GM19395 (cell line): ENCODE measurements at regions not wholly inside any gene's neighbourhood (a gene's known extent, or its start where the extent isn't known, plus 50 kb on each side); places are given as distances from the start of the nearest gene placed in this dataset.

ENCODE experiments used
- ATAC-seq: cut with Tn5 transposase; IDR thresholded peaks from one replicate; pipeline ENCODE4 v1.9.1; 2021; ENCODE audit warnings: mild to moderate bottlenecking, moderate library complexity; ENCODE audit not compliant: unreplicated experiment

DNA sequence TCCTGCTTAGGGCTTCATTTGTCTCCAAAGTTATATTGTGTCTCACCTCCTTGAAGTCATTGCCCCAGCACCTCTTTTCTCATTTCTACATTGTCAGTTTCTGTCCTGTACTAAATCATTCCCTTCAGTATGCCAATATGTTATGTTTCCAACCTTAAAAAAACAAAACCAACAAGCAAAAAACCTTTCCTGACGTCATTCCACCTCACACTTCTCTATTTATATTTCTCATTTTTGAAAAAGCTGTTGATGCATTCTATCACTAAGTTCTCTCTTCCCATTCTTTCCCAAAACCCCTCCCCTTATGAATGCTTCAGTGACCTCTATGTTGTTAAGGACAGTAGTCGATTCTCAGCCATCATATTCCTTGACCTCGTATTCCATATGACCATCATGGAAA, 98.7 kb upstream of the ARHGAP24 start:
- no peak for ATAC-seq

DNA sequence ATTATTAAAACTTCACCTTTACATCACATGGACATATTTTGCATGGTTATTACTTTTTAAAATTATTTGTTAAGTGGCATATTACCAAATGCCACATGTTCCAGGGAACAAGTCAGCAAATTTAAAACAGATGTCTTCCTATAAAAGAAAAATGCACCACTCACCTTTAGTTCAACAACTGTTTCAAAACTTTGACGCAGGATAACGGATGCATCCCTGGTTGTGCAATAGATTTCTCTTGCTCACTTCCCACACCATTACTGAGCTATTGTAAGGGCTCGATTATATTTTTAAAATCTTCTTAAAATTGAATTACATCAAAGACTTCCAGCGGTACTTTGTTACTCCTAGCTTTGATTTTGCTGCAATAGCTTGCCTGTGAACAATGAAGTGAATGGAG, 93.0 kb upstream of the ARHGAP24 start:
- ATAC-seq, result no peak

DNA sequence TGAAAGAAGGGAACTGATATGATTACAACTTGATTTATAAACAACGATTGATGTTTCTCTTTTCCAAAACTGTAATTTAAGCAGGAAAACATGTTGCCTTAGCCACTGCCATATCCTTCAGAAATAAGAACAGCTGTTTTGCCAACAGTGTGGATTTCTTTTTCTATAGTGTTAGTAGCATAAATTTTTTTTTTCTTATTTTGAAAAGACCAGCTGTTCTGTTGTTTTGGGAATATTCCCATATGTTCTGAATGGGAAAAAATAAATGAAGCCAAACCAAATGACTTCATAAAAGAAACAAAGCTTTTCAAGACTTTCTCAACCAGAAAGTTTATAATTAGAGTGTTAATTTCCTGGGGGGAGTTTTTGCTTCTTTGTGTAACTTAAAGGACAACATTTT, 83.9 kb upstream of the ARHGAP24 start:
- ATAC-seq, result no peak

DNA sequence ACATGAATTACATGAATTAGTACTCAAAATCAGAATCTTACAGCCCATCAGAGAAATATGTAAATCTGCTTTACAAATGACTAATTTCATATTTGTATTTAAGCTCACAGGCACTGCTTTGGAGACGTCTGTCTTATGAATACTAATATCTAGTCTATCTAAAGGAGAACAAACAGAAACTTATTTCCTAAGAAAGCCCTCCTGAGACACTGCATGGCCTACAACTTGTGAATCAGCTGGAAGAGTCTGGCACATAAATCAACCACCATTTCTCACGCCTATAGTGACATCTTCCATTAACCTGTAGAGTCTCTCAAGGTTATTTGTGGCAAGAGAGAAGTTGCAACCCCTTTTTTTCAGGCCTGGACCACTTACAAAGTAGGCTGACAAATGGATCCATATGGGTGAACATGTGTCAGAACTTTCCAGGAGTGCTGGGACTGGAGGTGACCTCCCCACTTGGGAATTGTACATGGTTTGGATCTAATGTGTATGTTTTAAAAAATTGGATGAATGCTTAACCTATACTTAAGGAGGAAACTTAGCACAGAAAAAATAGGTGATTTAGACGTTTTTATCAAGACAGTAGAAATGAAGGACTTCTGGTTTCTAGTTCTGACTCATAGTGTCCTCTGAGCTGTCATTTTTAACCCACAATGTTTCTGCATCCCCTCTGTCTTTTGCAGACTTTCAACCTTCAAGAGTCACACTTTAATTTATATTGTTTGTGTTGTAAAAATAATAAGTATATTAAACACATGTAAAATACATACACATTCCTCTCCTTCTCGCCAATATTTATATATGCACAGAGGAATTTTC, 83.2 kb upstream of the ARHGAP24 start:
- ATAC-seq, result peak; percentile 94

DNA sequence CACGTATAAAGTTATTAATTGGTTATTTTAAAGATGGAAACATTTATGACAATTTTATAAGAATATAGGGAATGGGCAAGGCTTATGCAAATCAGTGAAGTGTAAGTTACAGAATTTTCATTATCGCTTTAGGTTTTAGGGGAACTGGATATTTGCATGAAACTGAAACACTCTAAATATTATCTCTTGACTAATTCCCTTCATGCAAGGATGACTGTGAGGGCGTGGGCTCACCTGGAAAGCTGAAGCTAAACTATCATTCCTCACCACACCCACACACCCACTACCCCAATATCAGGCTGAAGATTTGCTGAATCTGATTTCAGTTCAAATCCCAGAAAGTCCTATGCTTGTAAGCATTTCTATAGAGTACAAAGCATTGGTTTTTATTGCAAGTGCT, 81.7 kb upstream of the ARHGAP24 start:
- ATAC-seq, result peak; percentile 65

DNA sequence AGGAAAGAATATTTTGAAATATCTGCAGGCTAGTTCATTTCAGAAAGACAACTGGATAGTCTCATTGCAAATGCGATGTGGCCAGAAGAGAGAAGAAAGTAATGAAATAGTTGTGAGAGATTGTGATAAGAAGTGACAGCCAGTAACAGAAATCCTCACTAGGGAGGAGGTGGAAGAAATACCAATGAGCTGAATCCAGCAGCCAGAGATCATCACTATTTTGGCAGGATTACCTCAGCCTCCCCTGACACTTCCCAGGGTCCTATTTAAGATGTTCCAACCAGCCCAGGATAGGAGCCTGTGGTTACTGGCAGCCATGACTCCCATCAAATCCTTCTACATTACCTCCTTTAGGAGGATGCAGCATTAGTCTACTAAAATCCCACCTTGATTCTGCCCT, 76.7 kb upstream of the ARHGAP24 start:
- no peak for ATAC-seq

DNA sequence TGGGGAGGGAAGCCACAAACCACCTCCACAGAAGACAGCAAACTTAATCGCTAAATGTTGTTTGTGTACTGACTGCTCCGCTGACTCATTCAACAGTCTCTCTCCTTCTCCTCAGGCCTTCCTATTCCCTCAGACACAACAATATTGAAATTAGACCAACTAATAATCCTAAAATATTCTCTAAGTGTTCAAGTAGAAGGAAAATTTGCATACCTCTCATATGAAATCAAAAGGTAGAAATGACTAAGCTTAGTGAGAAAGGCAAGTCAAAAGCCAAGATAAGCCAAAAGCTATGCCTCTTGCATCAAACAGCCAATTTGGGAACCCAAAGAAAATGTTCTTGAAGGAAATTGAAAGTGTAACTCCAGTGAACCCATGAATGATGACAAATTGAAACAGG, 75.7 kb upstream of the ARHGAP24 start:
- ATAC-seq, result peak; percentile 87

DNA sequence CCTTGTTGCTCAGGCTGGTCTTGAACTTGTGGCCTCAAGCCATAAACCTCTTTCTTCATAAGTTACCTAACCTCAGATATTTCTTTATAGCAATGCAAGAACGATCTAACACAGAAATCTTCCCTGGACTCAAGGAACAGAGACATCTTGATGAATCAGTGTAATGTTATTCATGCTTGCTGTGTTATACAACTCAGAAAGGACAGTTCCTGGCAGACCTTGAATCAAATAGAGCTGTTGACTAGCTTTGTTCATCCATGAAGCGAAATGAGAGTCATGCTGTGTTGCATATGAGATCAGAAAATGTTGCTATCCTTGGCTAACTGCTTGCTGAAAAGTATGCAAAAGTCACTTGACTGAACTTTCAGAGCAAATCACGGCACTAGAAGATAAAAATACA, 72.6 kb upstream of the ARHGAP24 start:
- no peak for ATAC-seq

DNA sequence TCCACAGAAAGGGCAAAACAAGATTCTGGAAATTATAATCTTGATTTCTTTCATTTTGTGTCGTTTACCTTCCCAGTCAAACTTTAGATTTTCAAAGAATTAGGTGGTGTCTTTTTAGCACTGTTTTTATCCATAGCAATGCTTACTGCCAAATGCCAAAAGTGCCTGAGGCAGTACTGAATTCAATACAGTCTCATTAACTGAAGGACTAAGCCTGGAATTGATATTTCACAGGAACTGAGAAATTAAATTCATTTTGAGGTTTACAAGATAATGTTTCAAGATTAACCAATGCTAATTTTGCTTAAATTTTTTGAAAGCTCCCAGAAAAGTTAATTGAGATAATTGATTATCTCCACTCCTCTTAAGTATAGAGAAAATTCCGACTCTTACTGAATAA, 68.8 kb upstream of the ARHGAP24 start:
- no peak for ATAC-seq

DNA sequence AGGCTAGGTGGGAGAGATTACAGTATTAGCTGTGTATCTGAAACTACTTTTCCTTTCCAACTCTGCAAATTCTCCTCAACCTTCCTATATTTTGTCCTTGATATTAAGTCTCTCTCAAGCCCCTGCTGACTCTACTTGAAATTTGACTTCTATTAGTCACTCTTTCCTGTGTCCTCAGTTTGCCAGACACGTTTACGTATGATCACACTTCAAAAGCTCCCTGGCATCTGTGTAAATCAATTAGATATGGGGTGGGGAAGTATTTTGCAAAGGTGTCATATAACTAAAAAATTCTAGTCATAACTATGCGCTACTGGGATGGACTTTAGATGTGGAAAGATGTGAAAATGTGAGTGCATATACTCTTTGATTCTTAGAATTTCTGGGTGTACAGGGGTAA, 67.4 kb upstream of the ARHGAP24 start:
- ATAC-seq, result no peak

DNA sequence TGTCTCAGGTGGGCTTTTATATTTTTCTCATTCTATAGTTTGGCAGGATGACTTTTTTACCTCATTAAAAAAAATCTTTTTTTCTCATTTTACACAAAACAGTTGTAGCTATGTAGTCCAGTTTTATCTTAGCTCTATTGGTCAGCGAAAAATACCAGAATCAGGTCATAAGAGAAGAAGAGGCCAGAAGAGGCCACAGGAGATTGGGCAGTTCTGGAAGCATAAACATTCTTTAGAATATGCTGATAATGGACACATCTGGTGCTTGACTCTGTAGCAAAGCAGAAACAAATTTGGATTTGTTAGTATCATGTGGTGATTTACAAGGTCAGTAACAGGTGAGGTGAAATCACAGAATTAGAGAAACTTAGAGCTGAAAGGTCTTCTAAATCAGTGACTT, 66.6 kb upstream of the ARHGAP24 start:
- ATAC-seq, result no peak

DNA sequence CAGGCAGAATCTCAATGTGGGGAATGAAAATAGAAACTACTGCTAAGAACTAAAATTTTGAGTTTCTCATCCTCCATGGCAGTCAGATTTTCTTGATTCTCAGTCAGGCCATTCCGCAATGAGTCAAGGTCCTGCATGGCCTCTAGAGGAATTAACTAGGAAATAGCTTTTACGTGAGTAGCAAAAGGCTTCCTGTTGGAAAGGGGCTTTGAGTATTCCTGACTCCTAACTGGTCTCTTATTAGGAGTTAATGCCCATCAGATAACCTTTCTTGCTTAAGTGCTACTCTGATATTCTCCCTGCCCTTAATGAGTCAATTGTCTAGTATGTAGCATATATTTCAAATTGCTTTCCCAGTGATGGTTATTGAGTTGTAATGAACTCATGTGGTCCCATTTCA, 65.7 kb upstream of the ARHGAP24 start:
- no peak for ATAC-seq

DNA sequence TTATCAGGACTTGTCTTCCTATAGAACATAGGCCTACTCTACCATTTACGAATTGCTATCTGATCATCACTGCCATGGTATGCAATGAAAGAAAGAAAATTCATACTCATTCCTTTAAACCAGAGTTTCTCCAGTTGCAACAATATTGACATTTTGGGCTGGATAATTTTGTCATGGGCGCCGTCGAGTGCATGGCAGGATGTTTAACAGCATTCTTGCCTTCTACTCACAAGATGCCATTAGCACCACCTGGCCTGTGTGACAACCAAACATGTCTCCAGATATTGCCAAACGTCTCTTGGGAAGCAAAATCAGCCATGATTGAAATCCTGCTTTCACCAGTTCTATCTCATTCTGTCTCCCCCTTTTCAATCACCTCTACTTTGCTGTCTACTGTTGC, 63.6 kb upstream of the ARHGAP24 start:
- no peak for ATAC-seq

DNA sequence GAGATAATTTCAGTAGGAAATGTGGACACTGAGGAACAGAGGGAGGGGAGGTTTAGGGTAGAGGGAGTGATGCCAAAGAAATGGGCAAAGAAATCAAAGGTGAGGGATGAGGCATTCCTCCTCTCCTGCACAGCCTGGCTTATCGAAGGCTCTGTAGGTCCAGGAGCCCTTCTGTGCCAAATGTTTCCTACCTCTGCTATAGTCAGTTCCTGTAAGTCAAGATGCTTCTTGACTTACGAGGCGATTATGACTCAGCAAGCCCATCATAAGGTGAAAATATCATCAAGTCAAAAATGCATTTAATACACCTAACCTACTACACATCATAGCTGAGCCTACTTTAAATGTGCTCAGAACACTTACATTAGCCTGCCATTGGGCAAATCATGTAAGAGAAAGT, 60.0 kb upstream of the ARHGAP24 start:
- ATAC-seq, result no peak

DNA sequence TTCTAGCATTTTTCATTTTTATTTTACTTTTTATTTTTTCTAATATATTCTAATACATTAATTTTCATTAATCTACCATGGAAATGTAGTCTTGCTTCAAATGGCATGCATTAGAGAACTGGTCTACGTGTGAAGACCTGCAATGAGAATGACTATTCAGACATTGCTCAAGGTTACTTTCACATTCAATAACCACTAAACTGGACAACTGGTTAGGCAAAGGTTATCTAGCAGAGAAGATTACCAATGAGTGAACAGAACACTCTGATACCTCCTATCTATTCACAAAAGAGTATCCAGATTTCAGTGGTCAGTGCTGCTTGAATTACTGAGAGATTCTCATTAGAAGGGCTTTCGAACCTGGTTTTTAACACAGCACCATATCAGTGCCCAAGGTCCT, 58.9 kb upstream of the ARHGAP24 start:
- ATAC-seq, result no peak

DNA sequence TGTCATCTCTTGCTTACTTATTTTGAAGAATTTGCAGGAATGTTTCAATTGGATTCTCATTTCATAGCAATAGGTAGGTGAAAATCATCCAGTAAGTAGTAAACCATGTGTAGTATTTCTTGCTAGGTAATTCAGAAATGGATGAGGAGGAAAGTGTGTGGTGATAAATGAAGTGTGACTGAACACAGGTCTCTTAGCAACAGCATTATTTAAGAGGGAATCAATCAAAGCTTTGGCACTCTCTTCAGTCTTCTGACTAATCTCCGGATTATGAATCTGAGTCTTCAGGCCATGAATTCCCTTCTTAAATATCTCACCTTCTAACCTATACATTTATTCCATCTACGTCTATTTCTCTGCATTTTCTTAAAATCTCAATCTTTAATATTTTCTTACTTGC, 55.8 kb upstream of the ARHGAP24 start:
- no peak for ATAC-seq

DNA sequence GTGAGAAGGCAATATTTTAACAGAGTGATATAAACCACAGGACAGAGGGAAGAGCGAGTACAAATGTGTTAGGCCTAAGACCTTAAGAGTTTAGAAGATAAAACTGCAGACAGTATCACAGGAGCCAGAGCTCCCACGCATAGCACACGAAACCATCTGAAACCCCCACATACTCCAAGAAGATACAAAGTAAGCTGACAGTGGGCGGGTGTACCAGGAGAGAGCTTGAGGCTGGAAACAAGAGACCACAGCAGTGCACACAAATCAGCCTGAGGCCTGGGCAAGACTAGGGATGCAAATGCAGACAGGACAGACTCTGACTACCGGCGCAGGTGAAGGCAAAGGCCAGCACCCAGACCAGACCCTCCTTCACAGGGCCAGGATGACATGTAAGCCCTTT, 54.1 kb upstream of the ARHGAP24 start:
- no peak for ATAC-seq

DNA sequence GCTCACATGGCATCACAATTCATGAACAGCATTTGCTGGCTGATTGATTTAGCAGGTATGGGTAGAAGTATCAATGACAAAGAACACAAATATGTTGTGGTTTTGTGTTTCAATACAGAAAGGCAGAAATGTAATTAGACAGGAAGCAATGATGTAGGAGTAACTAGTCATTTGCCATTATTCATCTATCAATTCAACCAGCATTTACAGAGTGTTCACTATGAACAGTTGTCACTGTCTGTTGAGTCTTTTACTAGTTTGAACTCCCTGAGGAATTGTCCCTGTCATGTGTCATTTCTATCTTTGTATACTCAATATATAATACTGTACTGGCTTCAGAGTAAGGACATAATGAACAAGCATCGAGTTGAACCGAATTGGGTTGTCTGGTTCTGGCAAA, 51.5 kb upstream of the ARHGAP24 start:
- ATAC-seq, result peak; percentile 75
